ENCODE measurements at regions not wholly inside any gene's neighbourhood (a gene's known extent, or its start where the extent isn't known, plus 50 kb on each side); places are given as distances from the start of the nearest gene placed in this dataset.

DNA sequence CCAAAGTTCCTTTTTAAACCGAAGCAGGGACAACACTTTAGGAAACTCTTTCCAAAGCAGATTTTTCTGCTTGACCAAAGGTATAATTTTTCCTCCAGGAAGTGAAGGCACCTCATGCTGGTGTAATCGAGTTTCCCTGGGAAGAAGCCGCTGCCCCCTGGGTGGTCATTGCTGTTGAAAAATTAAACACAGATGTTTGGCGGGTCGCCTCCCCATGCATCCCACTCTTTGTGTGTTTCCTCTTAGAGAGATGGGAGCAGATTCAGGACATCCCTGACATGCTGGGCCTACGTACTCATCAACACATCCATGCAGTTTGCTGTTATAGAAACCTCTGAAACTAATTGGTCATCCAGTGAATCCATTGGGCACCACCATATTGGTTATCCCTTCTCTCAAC is 179.2 kb upstream of the HCCS start:
- TF ChIP-seq, protein P1, sequence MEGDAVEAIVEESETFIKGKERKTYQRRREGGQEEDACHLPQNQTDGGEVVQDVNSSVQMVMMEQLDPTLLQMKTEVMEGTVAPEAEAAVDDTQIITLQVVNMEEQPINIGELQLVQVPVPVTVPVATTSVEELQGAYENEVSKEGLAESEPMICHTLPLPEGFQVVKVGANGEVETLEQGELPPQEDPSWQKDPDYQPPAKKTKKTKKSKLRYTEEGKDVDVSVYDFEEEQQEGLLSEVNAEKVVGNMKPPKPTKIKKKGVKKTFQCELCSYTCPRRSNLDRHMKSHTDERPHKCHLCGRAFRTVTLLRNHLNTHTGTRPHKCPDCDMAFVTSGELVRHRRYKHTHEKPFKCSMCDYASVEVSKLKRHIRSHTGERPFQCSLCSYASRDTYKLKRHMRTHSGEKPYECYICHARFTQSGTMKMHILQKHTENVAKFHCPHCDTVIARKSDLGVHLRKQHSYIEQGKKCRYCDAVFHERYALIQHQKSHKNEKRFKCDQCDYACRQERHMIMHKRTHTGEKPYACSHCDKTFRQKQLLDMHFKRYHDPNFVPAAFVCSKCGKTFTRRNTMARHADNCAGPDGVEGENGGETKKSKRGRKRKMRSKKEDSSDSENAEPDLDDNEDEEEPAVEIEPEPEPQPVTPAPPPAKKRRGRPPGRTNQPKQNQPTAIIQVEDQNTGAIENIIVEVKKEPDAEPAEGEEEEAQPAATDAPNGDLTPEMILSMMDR (IDR thresholded peaks at IDR 0.05): no peak
- no peak for TF ChIP-seq EP300 (IDR thresholded peaks at IDR 0.05)
